ENCODE measurements at regions not wholly inside any gene's neighbourhood (a gene's known extent, or its start where the extent isn't known, plus 50 kb on each side); places are given as distances from the start of the nearest gene placed in this dataset.

GRCh38 chr7:79673969-79674368 lies 220.5 kb upstream of the MAGI2 start:
- TF ChIP-seq EZH2phosphoT487 (IDR thresholded peaks at IDR 0.05; ENCODE audit: insufficient read depth, low read depth), result no peak
- TF ChIP-seq EZH2 (IDR thresholded peaks at IDR 0.05; ENCODE audit: insufficient read depth, poor library complexity, severe bottlenecking), result no peak

Measured in GM23248 (cell line).